GM12801 (cell line): ENCODE measurements at regions not wholly inside any gene's neighbourhood (a gene's known extent, or its start where the extent isn't known, plus 50 kb on each side); places are given as distances from the start of the nearest gene placed in this dataset.

ENCODE experiments used
- TF ChIP-seq, protein P1 (sequence below): IDR thresholded peaks from one replicate; pipeline ENCODE4 v1.5.1; 2011; ENCODE audit warnings: control low read depth; ENCODE audit not compliant: insufficient read length; ENCODE audit errors: extremely low read depth

- TF ChIP-seq, protein P1, sequence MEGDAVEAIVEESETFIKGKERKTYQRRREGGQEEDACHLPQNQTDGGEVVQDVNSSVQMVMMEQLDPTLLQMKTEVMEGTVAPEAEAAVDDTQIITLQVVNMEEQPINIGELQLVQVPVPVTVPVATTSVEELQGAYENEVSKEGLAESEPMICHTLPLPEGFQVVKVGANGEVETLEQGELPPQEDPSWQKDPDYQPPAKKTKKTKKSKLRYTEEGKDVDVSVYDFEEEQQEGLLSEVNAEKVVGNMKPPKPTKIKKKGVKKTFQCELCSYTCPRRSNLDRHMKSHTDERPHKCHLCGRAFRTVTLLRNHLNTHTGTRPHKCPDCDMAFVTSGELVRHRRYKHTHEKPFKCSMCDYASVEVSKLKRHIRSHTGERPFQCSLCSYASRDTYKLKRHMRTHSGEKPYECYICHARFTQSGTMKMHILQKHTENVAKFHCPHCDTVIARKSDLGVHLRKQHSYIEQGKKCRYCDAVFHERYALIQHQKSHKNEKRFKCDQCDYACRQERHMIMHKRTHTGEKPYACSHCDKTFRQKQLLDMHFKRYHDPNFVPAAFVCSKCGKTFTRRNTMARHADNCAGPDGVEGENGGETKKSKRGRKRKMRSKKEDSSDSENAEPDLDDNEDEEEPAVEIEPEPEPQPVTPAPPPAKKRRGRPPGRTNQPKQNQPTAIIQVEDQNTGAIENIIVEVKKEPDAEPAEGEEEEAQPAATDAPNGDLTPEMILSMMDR, result no peak
Observed at GRCh38 chr6:6823030-6823429, 234.5 kb downstream of the LY86 start.

DNA sequence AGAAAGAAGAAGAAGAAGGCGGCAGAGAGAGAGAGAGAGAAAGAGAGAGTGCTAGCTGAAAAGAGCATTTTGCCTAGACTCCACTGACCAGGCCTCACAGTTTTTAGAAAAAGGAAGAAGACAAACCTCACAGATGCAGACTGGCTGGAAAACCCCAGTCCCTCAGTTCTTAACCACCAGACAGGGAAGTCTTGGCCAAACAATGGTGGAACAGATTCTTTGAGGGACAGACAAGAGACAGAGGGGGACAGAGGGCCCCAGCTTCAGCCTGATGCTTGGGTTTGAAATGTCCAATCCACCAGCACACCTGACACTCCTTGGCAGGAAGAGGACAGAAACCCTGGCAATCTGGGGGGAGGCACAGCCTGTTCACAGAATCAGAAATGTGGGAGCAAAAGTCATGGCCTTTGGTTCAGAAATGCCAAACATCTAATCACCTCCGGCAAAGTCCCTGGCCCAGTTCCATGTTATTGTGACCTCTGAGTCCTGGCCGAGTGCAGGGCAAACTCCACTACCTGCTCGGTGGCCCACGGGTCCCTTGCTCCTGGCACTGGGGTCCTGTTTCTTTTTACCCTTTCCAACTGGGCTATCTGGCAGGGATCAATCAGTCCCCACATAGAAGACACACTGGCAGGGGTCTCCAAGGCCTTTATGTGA lies 235.2 kb downstream of the LY86 start:
- TF ChIP-seq, protein P1, result no peak

- TF ChIP-seq, protein P1, result no peak
Observed at GRCh38 chr6:6824381-6824780, 235.9 kb downstream of the LY86 start.

GRCh38 chr6:6825193-6825784 lies 236.8 kb downstream of the LY86 start:
- TF ChIP-seq, protein P1, result no peak

GRCh38 chr6:6826095-6826901 lies 237.8 kb downstream of the LY86 start:
- TF ChIP-seq, protein P1, result no peak

- TF ChIP-seq, protein P1, result no peak
Observed at GRCh38 chr6:6826961-6827360, 238.4 kb downstream of the LY86 start.

DNA sequence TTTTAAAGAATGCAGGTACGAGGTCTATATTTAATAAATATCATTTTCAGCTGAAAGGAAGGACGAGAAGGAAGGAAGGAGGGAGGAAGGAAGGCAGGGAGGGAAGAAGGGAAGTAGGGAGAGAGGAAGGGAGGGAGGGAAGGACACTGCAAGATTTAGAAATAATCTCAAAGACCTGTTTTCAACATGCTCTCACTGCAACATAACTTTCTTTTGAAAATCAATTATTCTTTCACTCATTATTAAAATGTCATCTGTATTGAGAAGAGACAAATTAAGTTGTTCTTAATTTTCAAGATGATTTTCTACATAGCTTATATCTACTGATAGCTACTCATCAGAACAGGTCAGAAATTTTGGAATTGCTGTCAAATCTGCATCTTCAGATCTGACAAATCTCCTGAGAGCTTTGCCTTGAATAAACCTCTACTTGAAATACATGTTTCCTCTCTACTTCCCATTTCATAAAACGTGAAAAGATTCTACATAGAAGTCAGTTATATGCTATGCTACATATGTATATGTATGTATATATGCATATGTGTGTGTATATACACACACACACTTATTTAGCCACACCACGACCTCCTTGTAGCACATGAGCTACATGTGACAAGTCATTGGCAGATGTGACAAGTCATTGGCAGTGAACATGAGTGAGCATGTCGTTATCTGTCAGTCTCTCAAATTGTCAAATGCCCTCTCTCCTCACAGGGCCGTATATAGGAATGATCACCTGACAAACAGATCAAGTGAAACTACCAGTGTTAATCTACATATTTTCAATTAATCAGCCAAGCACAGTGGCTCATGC lies 241.6 kb downstream of the LY86 start:
- TF ChIP-seq, protein P1, result no peak
